MM.1S (cell line): ENCODE measurements at regions not wholly inside any gene's neighbourhood (a gene's known extent, or its start where the extent isn't known, plus 50 kb on each side); places are given as distances from the start of the nearest gene placed in this dataset.

Experiments
- CTCF ChIP-seq: fragments of 300-600 bp; sonication (generic); IDR thresholded peaks from 2 replicates; pipeline ENCODE4 v1.5.1; 2016; ENCODE audit warnings: antibody characterized with exemption, low read length, mixed read lengths
- EZH2 ChIP-seq: fragments of 300-600 bp; sonication (generic); optimal IDR thresholded peaks from 2 replicates; pipeline ENCODE3; 2017; ENCODE audit warnings: low read depth, mild to moderate bottlenecking, antibody characterized with exemption, low read length, mixed read lengths

DNA sequence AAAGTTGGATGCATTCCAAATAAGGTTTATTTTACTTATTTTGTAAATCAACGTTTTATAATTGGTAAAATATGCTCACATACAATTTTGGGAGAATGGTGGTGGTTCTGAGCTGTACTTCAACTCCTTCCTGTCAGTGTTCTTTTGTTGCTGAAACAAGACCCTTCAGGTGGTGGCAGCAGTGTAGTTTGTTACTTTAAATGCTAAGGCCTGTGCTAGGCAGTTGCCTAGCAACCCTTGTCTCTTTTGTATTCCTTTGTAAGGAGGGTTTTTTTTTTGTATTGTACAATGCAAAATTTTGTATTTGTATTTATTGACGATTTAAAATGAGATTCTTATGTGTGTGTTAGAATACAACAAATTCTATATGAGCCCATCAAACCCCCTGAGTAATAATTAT is 166.0 kb upstream of the FAM98A start:
- TF ChIP-seq CTCF (no peak), EZH2 (no peak)
